ENCODE measurements at regions not wholly inside any gene's neighbourhood (a gene's known extent, or its start where the extent isn't known, plus 50 kb on each side); places are given as distances from the start of the nearest gene placed in this dataset.

DNA sequence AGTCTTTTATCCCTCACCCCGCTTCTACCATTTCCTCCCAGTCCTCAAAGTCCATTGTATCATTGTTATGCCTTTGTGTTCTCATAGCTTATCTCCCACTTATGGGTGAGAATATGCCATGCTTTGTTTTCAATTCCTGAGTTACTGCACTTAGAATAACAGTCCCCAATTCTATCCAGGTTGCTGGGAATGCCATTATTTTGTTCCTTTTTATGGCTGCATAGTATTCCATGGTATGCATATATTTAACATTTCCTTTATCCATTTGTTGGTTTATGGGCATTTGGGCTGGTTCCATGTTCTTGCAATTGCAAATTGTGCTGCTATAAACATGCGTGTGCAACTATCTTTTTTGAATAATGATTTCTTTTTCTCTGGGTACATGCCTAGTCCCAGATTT lies 114.9 kb downstream of the VPREB1 start:
- no peak overlapping the region for H3K4me3 ChIP-seq
- intact Hi-C loops (cut with DNase I), result no loop called here
- no peaks in the 10 kb centered on the region for H3K9me3 ChIP-seq
- TF ChIP-seq POLR2A (IDR thresholded peaks at IDR 0.05) (no peak), POLR2AphosphoS5 (IDR thresholded peaks at IDR 0.05; ENCODE audit: insufficient read depth in 1 of 2, low read depth in 1 of 2) (no peak)
- TF ChIP-seq, protein P1, sequence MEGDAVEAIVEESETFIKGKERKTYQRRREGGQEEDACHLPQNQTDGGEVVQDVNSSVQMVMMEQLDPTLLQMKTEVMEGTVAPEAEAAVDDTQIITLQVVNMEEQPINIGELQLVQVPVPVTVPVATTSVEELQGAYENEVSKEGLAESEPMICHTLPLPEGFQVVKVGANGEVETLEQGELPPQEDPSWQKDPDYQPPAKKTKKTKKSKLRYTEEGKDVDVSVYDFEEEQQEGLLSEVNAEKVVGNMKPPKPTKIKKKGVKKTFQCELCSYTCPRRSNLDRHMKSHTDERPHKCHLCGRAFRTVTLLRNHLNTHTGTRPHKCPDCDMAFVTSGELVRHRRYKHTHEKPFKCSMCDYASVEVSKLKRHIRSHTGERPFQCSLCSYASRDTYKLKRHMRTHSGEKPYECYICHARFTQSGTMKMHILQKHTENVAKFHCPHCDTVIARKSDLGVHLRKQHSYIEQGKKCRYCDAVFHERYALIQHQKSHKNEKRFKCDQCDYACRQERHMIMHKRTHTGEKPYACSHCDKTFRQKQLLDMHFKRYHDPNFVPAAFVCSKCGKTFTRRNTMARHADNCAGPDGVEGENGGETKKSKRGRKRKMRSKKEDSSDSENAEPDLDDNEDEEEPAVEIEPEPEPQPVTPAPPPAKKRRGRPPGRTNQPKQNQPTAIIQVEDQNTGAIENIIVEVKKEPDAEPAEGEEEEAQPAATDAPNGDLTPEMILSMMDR (IDR thresholded peaks at IDR 0.05), result no peak
- no peak for DNase-seq (ENCODE audit: extremely low spot score in 2 of 2)
- H3K27ac ChIP-seq, result no peak overlapping the region
- H3K36me3 ChIP-seq, result no peaks in the 10 kb centered on the region
- H3K4me1 ChIP-seq, result no peaks in the 10 kb centered on the region
- no peaks in the 10 kb centered on the region for H3K27me3 ChIP-seq

- Histone ChIP-seq H3K4me1 (no peaks in the 10 kb centered on the region), H3K9me3 (no peaks in the 10 kb centered on the region), H3K27ac (no peak overlapping the region), H3K36me3 (no peaks in the 10 kb centered on the region), H3K4me3 (no peak overlapping the region), H3K27me3 (no peaks in the 10 kb centered on the region)
- DNase-seq (ENCODE audit: extremely low spot score in 2 of 2), result no peak
- intact Hi-C loops (cut with DNase I), result no loop called here
- TF ChIP-seq POLR2A (IDR thresholded peaks at IDR 0.05), result no peak
- TF ChIP-seq POLR2AphosphoS5 (IDR thresholded peaks at IDR 0.05; ENCODE audit: insufficient read depth in 1 of 2, low read depth in 1 of 2), result no peak
- TF ChIP-seq, protein P1 (IDR thresholded peaks at IDR 0.05), result no peak
Measured at GRCh38 chr22:22360014-22360413, 115.4 kb downstream of the VPREB1 start.

- intact Hi-C loops (cut with DNase I), result no loop called here
- Histone ChIP-seq H3K4me1 (no peaks in the 10 kb centered on the region), H3K9me3 (no peaks in the 10 kb centered on the region), H3K36me3 (no peaks in the 10 kb centered on the region), H3K27me3 (no peaks in the 10 kb centered on the region), H3K4me3 (no peak overlapping the region), H3K27ac (no peak overlapping the region)
- TF ChIP-seq, protein P1 (IDR thresholded peaks at IDR 0.05), result no peak
- no peak for TF ChIP-seq POLR2AphosphoS5 (IDR thresholded peaks at IDR 0.05; ENCODE audit: insufficient read depth in 1 of 2, low read depth in 1 of 2)
- no peak for TF ChIP-seq POLR2A (IDR thresholded peaks at IDR 0.05)
- no peak for DNase-seq (ENCODE audit: extremely low spot score in 2 of 2)
Measured at GRCh38 chr22:22362311-22362710, 117.7 kb downstream of the VPREB1 start.

- Histone ChIP-seq H3K4me1 (no peaks in the 10 kb centered on the region), H3K27ac (no peak overlapping the region), H3K9me3 (no peaks in the 10 kb centered on the region), H3K36me3 (no peaks in the 10 kb centered on the region), H3K4me3 (no peak overlapping the region), H3K27me3 (no peaks in the 10 kb centered on the region)
- intact Hi-C loops (cut with DNase I), result no loop called here
- no peak for DNase-seq (ENCODE audit: extremely low spot score in 2 of 2)
- no peak for TF ChIP-seq POLR2AphosphoS5 (IDR thresholded peaks at IDR 0.05; ENCODE audit: insufficient read depth in 1 of 2, low read depth in 1 of 2)
- TF ChIP-seq, protein P1 (IDR thresholded peaks at IDR 0.05), result no peak
- TF ChIP-seq POLR2A (IDR thresholded peaks at IDR 0.05), result no peak
Measured at GRCh38 chr22:22362936-22363335, 118.3 kb downstream of the VPREB1 start.

- TF ChIP-seq, protein P1 (IDR thresholded peaks at IDR 0.05), result no peak
- TF ChIP-seq POLR2A (IDR thresholded peaks at IDR 0.05) (no peak), POLR2AphosphoS5 (IDR thresholded peaks at IDR 0.05; ENCODE audit: insufficient read depth in 1 of 2, low read depth in 1 of 2) (no peak)
- intact Hi-C loops (cut with DNase I), result no loop called here
- no peak overlapping the region for H3K27ac ChIP-seq
- no peaks in the 10 kb centered on the region for H3K27me3 ChIP-seq
- H3K36me3 ChIP-seq, result no peaks in the 10 kb centered on the region
- no peaks in the 10 kb centered on the region for H3K9me3 ChIP-seq
- no peak for DNase-seq (ENCODE audit: extremely low spot score in 2 of 2)
- no peak overlapping the region for H3K4me3 ChIP-seq
- no peaks in the 10 kb centered on the region for H3K4me1 ChIP-seq
Measured at GRCh38 chr22:22364207-22364606, 119.6 kb downstream of the VPREB1 start.

Measured in vagina (tissue), 2 donors.